Trophoblast cell (in vitro differentiated cells and primary cell): ENCODE measurements at regions not wholly inside any gene's neighbourhood (a gene's known extent, or its start where the extent isn't known, plus 50 kb on each side); places are given as distances from the start of the nearest gene placed in this dataset.

Experiments used
- DNase-seq, 2 donors: peaks; one replicate each; pipeline ENCODE4 v3.0.0-alpha.2; 2016
- H2AFZ ChIP-seq: 2 replicates; pipeline ENCODE4 v1.6.1; 2013; ENCODE audit warnings: low read length, moderate library complexity, mild to moderate bottlenecking; ENCODE audit not compliant: insufficient read depth, poor library complexity
- H2AK5ac ChIP-seq: 2 replicates; pipeline ENCODE4 v1.6.1; 2013; ENCODE audit warnings: mild to moderate bottlenecking, low read length
- H2BK120ac ChIP-seq: 2 replicates; pipeline ENCODE4 v1.6.1; 2013; ENCODE audit warnings: low read length, mild to moderate bottlenecking, moderate library complexity; ENCODE audit not compliant: insufficient read depth, poor library complexity
- H2BK12ac ChIP-seq: 2 replicates; pipeline ENCODE4 v1.6.1; 2013; ENCODE audit warnings: mild to moderate bottlenecking, low read length, moderate library complexity
- H2BK5ac ChIP-seq: 2 replicates; pipeline ENCODE4 v1.6.1; 2013; ENCODE audit warnings: low read length, low read depth, moderate library complexity, mild to moderate bottlenecking; ENCODE audit not compliant: poor library complexity
- H3K14ac ChIP-seq: 2 replicates; pipeline ENCODE4 v1.6.1; 2013; ENCODE audit warnings: mild to moderate bottlenecking, low read length
- H3K18ac ChIP-seq: 2 replicates; pipeline ENCODE4 v1.6.1; 2013; ENCODE audit warnings: mild to moderate bottlenecking, low read length
- H3K23ac ChIP-seq: 2 replicates; pipeline ENCODE4 v1.6.1; 2013; ENCODE audit warnings: low read length
- H3K27ac ChIP-seq: 2 replicates; pipeline ENCODE4 v1.5.1; 2013; ENCODE audit warnings: low read depth, mild to moderate bottlenecking, inconsistent platforms, low read length, moderate library complexity
- H3K27me3 ChIP-seq: 2 replicates; pipeline ENCODE4 v1.6.1; 2013; ENCODE audit warnings: inconsistent platforms, mild to moderate bottlenecking, low read length, moderate library complexity; ENCODE audit not compliant: insufficient read depth
- H3K36me3 ChIP-seq, 2 experiments: 1 replicate in 1 of 2; 2 replicates in 1 of 2; pipeline ENCODE4 v1.6.1; 2013; ENCODE audit warnings: low read length in 2 of 2, mild to moderate bottlenecking in 2 of 2, moderate library complexity in 1 of 2; ENCODE audit not compliant: insufficient read depth in 2 of 2, control insufficient read depth in 1 of 2
- H3K4ac ChIP-seq: 2 replicates; pipeline ENCODE4 v1.6.1; 2013; ENCODE audit warnings: low read depth, mild to moderate bottlenecking, low read length, moderate library complexity
- H3K4me1 ChIP-seq, 2 experiments: 1 replicate in 1 of 2; 2 replicates in 1 of 2; pipeline ENCODE4 v1.6.1; 2013; ENCODE audit warnings: low read length in 2 of 2, mild to moderate bottlenecking in 2 of 2, moderate library complexity in 1 of 2; ENCODE audit not compliant: insufficient read depth in 2 of 2, control insufficient read depth in 1 of 2
- H3K4me2 ChIP-seq: 2 replicates; pipeline ENCODE4 v1.6.1; 2013; ENCODE audit warnings: inconsistent platforms, mild to moderate bottlenecking, low read length, moderate library complexity
- H3K4me3 ChIP-seq: 2 replicates; pipeline ENCODE4 v1.5.1; 2013; ENCODE audit warnings: mild to moderate bottlenecking, low read depth, low read length, inconsistent platforms
- H3K79me1 ChIP-seq: one replicate; pipeline ENCODE4 v1.6.1; 2013; ENCODE audit warnings: low read length
- H3K79me2 ChIP-seq: 2 replicates; pipeline ENCODE4 v1.6.1; 2013; ENCODE audit warnings: low read length, mild to moderate bottlenecking; ENCODE audit not compliant: control insufficient read depth, insufficient read depth, poor library complexity
- H3K9ac ChIP-seq: 2 replicates; pipeline ENCODE4 v1.6.1; 2013; ENCODE audit warnings: mild to moderate bottlenecking, low read length
- H3K9me3 ChIP-seq: 2 replicates; pipeline ENCODE4 v1.6.1; 2013; ENCODE audit warnings: low read depth, mild to moderate bottlenecking, control low read depth, inconsistent platforms, low read length; ENCODE audit not compliant: insufficient read depth
- H4K12ac ChIP-seq: 2 replicates; pipeline ENCODE4 v1.6.1; 2013; ENCODE audit warnings: low read depth, mild to moderate bottlenecking, low read length, moderate library complexity
- H4K8ac ChIP-seq: 2 replicates; pipeline ENCODE4 v1.6.1; 2013; ENCODE audit warnings: low read depth, mild to moderate bottlenecking, low read length, moderate library complexity
- H4K91ac ChIP-seq: one replicate; pipeline ENCODE4 v1.6.1; 2013; ENCODE audit warnings: low read depth, mild to moderate bottlenecking, low read length, moderate library complexity
- WGBS: extraction: QIAGEN DNeasy Blood & Tissue Kit; methylation state at CpG from one replicate; pipeline ENCODE4 v1.1.7; 2013; ENCODE audit warnings: missing lambda C conversion rate; ENCODE audit not compliant: insufficient read length, insufficient coverage; ENCODE audit errors: extremely low coverage; 5-methylcytosine and 5-hydroxymethylcytosine counted together

DNA sequence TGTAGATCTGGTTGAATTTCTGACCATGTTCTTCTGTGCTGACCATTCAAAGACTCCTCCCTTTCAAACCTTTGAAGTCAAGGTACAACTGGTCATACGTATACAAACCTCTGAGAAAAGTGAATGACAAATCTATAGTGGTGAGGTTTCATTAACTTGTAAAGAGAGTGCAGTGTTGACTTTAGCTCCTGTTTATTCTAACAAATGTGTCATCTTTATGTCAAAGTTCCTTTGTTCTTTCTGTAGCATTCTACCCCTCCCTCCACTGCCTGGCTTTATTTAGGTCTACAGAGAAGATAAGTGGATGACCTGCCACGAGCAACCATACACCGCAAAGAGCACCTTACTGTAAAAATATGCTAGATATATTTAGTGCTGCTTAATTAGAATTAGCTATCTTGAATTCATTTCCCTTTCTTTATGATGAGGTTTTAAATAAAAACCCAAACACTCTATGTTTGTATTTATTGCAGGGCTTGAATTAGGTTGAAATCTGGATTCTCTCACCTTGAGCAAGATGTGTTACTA is 520.0 kb upstream of the CDH11 start:
- no peak overlapping the region for H3K18ac ChIP-seq
- H3K4me1 ChIP-seq = no peaks in the 10 kb centered on the region
- no peaks in the 10 kb centered on the region for H3K79me1 ChIP-seq
- no peak overlapping the region for H4K12ac ChIP-seq
- H3K79me2 ChIP-seq = no peaks in the 10 kb centered on the region
- no peak overlapping the region for H2AFZ ChIP-seq
- H2AK5ac ChIP-seq = no peak overlapping the region
- H3K4ac ChIP-seq = no peak overlapping the region
- no peak overlapping the region for H3K27ac ChIP-seq
- no peak overlapping the region for H2BK12ac ChIP-seq
- WGBS = no CpG with 5 or more reads among the region's 3 CpGs
- no peak overlapping the region for H3K14ac ChIP-seq
- no peak overlapping the region for H4K8ac ChIP-seq
- H3K36me3 ChIP-seq = no peaks in the 10 kb centered on the region
- no peak overlapping the region for H2BK120ac ChIP-seq
- no peaks in the 10 kb centered on the region for H3K9me3 ChIP-seq
- no peak for DNase-seq
- H3K4me3 ChIP-seq = no peak overlapping the region
- no peak overlapping the region for H3K23ac ChIP-seq
- no peak overlapping the region for H2BK5ac ChIP-seq
- H3K9ac ChIP-seq = no peak overlapping the region
- H4K91ac ChIP-seq = no peak overlapping the region
- H3K4me2 ChIP-seq = no peak overlapping the region
- H3K27me3 ChIP-seq = no peaks in the 10 kb centered on the region

DNA sequence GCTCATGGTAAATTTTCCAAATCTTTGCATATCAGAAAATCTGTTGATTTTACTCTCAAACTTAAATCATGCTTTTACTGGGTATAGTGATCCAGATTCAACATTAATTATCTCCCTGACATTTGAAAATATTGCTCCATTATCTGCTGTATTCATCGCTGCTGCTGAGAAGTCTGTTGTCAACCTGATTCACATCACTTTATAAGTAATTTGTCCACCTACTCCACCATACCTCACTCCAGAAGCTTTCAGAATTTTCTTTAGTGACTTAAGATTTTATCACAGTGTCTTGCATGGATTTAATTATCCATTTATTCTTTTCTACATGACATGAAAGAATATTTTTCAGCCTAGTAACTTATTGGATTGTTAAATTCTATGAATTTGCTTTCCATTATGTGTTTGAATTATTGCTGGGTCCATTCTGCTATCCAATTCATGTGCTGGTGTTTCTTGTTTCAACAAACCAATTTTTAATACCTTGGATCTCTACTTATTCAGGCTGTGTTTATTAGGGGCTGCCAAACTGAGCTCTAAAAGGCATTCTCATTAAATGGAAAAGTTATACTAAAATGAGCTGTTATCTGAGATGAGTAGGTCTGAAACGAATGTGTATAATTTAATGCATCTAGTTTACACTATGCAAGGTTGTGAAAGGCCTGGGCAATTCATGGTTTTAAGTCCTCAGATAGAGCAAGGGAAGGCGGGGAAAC is 519.3 kb upstream of the CDH11 start:
- Histone ChIP-seq H2BK5ac (no peak overlapping the region), H3K9ac (no peak overlapping the region), H3K4me3 (no peak overlapping the region), H4K12ac (no peak overlapping the region), H3K23ac (no peak overlapping the region), H3K14ac (no peak overlapping the region), H2AK5ac (no peak overlapping the region), H2AFZ (no peak overlapping the region), H3K18ac (no peak overlapping the region), H3K79me2 (no peaks in the 10 kb centered on the region), H3K9me3 (no peaks in the 10 kb centered on the region), H4K8ac (no peak overlapping the region), H3K36me3 (no peaks in the 10 kb centered on the region), H3K79me1 (no peaks in the 10 kb centered on the region), H3K4me2 (no peak overlapping the region), H3K4ac (no peak overlapping the region), H2BK12ac (no peak overlapping the region), H3K27me3 (no peaks in the 10 kb centered on the region), H3K27ac (no peak overlapping the region), H3K4me1 (no peaks in the 10 kb centered on the region), H4K91ac (no peak overlapping the region), H2BK120ac (no peak overlapping the region)
- no CpG with 5 or more reads among the region's 3 CpGs for WGBS
- no peak for DNase-seq

GRCh38 chr16:65634833-65635232 is 513.0 kb upstream of the CDH11 start:
- Histone ChIP-seq H3K36me3 (no peaks in the 10 kb centered on the region), H4K91ac (no peak overlapping the region), H2AFZ (no peak overlapping the region), H4K12ac (no peak overlapping the region), H3K27ac (no peak overlapping the region), H3K9ac (no peak overlapping the region), H3K79me2 (no peaks in the 10 kb centered on the region), H4K8ac (no peak overlapping the region), H3K4ac (no peak overlapping the region), H3K4me2 (no peak overlapping the region), H3K4me1 (peaks cover 0 to 3% of the 10 kb centered on the region in 2 experiments), H2AK5ac (no peak overlapping the region), H2BK12ac (no peak overlapping the region), H3K79me1 (peaks cover 3% of the 10 kb centered on the region), H3K23ac (no peak overlapping the region), H3K9me3 (no peaks in the 10 kb centered on the region), H2BK5ac (no peak overlapping the region), H3K27me3 (no peaks in the 10 kb centered on the region), H3K4me3 (no peak overlapping the region), H2BK120ac (no peak overlapping the region), H3K18ac (no peak overlapping the region), H3K14ac (no peak overlapping the region)
- DNase-seq = no peak
- WGBS = no CpG with 5 or more reads among the region's 1 CpG

DNA sequence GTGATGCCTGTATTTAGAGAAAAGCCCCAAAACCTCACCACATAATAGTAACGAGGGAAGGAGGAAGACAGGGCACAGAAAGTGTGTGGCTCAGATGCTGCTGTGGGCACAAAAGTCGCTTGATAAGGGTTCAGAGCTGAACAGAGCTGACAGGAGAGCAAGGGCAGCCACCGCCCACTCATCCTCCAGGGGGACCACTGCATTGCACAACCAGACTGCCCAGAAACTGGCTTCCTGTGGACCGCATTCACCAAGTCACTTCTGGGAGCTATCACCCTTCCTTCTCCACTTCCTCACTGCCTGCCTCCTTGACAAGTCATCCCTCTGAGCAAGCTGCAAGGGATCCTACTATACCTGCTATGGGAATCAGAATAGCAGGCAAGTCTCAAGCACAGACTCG is 512.4 kb upstream of the CDH11 start:
- Histone ChIP-seq H3K9me3 (no peaks in the 10 kb centered on the region), H3K9ac (no peak overlapping the region)
- WGBS = no CpG with 5 or more reads among the region's 5 CpGs

More for the DNA sequence above, 512.4 kb upstream of the CDH11 start:
- no peak overlapping the region for H3K27ac ChIP-seq
- H3K4me1 ChIP-seq = peaks cover 0 to 3% of the 10 kb centered on the region in 2 experiments
- no peak overlapping the region for H2AK5ac ChIP-seq
- H4K8ac ChIP-seq = no peak overlapping the region
- H3K23ac ChIP-seq = no peak overlapping the region
- no peak overlapping the region for H3K4ac ChIP-seq
- H2BK5ac ChIP-seq = no peak overlapping the region
- H3K27me3 ChIP-seq = no peaks in the 10 kb centered on the region
- H3K4me2 ChIP-seq = no peak overlapping the region
- no peak overlapping the region for H4K91ac ChIP-seq
- H2BK120ac ChIP-seq = no peak overlapping the region
- H3K36me3 ChIP-seq = no peaks in the 10 kb centered on the region
- peaks cover 3% of the 10 kb centered on the region for H3K79me1 ChIP-seq
- H3K79me2 ChIP-seq = no peaks in the 10 kb centered on the region
- no peak overlapping the region for H3K4me3 ChIP-seq
- no peak overlapping the region for H3K14ac ChIP-seq
- no peak for DNase-seq
- H2AFZ ChIP-seq = no peak overlapping the region
- H2BK12ac ChIP-seq = peak overlapping the region; percentile 16
- H3K18ac ChIP-seq = no peak overlapping the region
- H4K12ac ChIP-seq = no peak overlapping the region
